H1 (cell line): ENCODE measurements at regions not wholly inside any gene's neighbourhood (a gene's known extent, or its start where the extent isn't known, plus 50 kb on each side); places are given as distances from the start of the nearest gene placed in this dataset.

Source experiments
- CEBPB ChIP-seq: IDR thresholded peaks from 2 replicates; pipeline ENCODE4 v1.6.1; 2012; ENCODE audit warnings: low read depth, low read length
- EGR1 ChIP-seq: IDR thresholded peaks from 2 replicates; pipeline ENCODE4 v1.6.1; 2011; ENCODE audit warnings: low read depth, low read length, borderline replicate concordance
- HDAC2 ChIP-seq, 2 experiments: fragments of 300-600 bp in 1 of 2; sonication (generic) in 1 of 2; IDR thresholded peaks; 2 replicates each; pipeline ENCODE4 v1.6.1; 2011 to 2012; ENCODE audit warnings: low read depth in 2 of 2, low read length in 2 of 2, mild to moderate bottlenecking in 2 of 2, moderate library complexity in 2 of 2, borderline replicate concordance in 1 of 2, inconsistent platforms in 1 of 2
- TF ChIP-seq, protein P1 (sequence below), 3 experiments: IDR thresholded peaks; 1 replicate in 2 of 3; 2 replicates in 1 of 3; pipeline versions ENCODE4 v1.5.1 to v1.6.1; 2011; ENCODE audit warnings: low read length in 3 of 3, mild to moderate bottlenecking in 3 of 3, inconsistent platforms in 2 of 3, low read depth in 1 of 3, moderate library complexity in 1 of 3; ENCODE audit not compliant: insufficient read depth in 1 of 3; ENCODE audit errors: control extremely low read depth in 1 of 3

GRCh38 chr2:239729151-239729550 is 296.0 kb downstream of the NDUFA10 start (continued):
- TF ChIP-seq, protein P1, sequence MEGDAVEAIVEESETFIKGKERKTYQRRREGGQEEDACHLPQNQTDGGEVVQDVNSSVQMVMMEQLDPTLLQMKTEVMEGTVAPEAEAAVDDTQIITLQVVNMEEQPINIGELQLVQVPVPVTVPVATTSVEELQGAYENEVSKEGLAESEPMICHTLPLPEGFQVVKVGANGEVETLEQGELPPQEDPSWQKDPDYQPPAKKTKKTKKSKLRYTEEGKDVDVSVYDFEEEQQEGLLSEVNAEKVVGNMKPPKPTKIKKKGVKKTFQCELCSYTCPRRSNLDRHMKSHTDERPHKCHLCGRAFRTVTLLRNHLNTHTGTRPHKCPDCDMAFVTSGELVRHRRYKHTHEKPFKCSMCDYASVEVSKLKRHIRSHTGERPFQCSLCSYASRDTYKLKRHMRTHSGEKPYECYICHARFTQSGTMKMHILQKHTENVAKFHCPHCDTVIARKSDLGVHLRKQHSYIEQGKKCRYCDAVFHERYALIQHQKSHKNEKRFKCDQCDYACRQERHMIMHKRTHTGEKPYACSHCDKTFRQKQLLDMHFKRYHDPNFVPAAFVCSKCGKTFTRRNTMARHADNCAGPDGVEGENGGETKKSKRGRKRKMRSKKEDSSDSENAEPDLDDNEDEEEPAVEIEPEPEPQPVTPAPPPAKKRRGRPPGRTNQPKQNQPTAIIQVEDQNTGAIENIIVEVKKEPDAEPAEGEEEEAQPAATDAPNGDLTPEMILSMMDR (IDR thresholded peaks at IDR 0.05; ENCODE audit: control extremely low read depth in 1 of 3, insufficient read depth in 1 of 3, low read depth in 1 of 3, low read length in 3 of 3): no peak
- TF ChIP-seq HDAC2 (IDR thresholded peaks at IDR 0.05; ENCODE audit: borderline replicate concordance in 1 of 2, low read depth in 2 of 2, low read length in 2 of 2): no peak
- no peak for TF ChIP-seq EGR1
- TF ChIP-seq CEBPB: no peak
- TF ChIP-seq, all 59 proteins: peak for 0
